Nephron progenitor cell (in vitro differentiated cells): ENCODE measurements at regions not wholly inside any gene's neighbourhood (a gene's known extent, or its start where the extent isn't known, plus 50 kb on each side); places are given as distances from the start of the nearest gene placed in this dataset.

ENCODE experiments used
- DNase-seq: peaks from one replicate; pipeline ENCODE4 v3.0.0; 2021
- H3K27ac Mint-ChIP-seq: 2 replicates; pipeline ENCODE4 v1.8.0; 2021; ENCODE audit warnings: mild to moderate bottlenecking, moderate library complexity, mixed read lengths
- H3K27me3 Mint-ChIP-seq: 2 replicates; pipeline ENCODE4 v1.8.0; 2021; ENCODE audit warnings: mild to moderate bottlenecking, low read depth, mixed read lengths; ENCODE audit not compliant: poor library complexity
- H3K36me3 Mint-ChIP-seq: 2 replicates; pipeline ENCODE4 v1.8.0; 2021; ENCODE audit warnings: low read depth, mixed read lengths
- H3K4me1 Mint-ChIP-seq: 2 replicates; pipeline ENCODE4 v1.8.0; 2021; ENCODE audit warnings: mixed read lengths
- H3K4me3 Mint-ChIP-seq: 2 replicates; pipeline ENCODE4 v1.8.0; 2021; ENCODE audit warnings: mild to moderate bottlenecking, moderate library complexity, mixed read lengths
- H3K9me3 Mint-ChIP-seq: 2 replicates; pipeline ENCODE4 v1.8.0; 2021; ENCODE audit warnings: mild to moderate bottlenecking, moderate library complexity, mixed read lengths
- TF ChIP-seq, protein P1 (sequence below): fragments of 200-600 bp; sonication (generic); IDR thresholded peaks from 2 replicates; pipeline ENCODE4 v1.5.0; 2021; ENCODE audit warnings: antibody characterized with exemption

GRCh38 chr13:76722782-76723181 is 163.4 kb downstream of the KCTD12 start:
- Mint-ChIP-seq H3K4me3 (no peak overlapping the region), H3K4me1 (no peaks in the 10 kb centered on the region), H3K27ac (no peak overlapping the region), H3K27me3 (no peaks in the 10 kb centered on the region), H3K9me3 (peaks cover 6% of the 10 kb centered on the region), H3K36me3 (no peaks in the 10 kb centered on the region)
- TF ChIP-seq, protein P1, sequence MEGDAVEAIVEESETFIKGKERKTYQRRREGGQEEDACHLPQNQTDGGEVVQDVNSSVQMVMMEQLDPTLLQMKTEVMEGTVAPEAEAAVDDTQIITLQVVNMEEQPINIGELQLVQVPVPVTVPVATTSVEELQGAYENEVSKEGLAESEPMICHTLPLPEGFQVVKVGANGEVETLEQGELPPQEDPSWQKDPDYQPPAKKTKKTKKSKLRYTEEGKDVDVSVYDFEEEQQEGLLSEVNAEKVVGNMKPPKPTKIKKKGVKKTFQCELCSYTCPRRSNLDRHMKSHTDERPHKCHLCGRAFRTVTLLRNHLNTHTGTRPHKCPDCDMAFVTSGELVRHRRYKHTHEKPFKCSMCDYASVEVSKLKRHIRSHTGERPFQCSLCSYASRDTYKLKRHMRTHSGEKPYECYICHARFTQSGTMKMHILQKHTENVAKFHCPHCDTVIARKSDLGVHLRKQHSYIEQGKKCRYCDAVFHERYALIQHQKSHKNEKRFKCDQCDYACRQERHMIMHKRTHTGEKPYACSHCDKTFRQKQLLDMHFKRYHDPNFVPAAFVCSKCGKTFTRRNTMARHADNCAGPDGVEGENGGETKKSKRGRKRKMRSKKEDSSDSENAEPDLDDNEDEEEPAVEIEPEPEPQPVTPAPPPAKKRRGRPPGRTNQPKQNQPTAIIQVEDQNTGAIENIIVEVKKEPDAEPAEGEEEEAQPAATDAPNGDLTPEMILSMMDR, result no peak
- no peak for DNase-seq

GRCh38 chr13:76720821-76721220 is 165.4 kb downstream of the KCTD12 start:
- Mint-ChIP-seq H3K27me3 (no peaks in the 10 kb centered on the region), H3K4me1 (no peaks in the 10 kb centered on the region), H3K4me3 (no peak overlapping the region), H3K36me3 (no peaks in the 10 kb centered on the region), H3K27ac (no peak overlapping the region), H3K9me3 (no peaks in the 10 kb centered on the region)
- DNase-seq, result no peak
- TF ChIP-seq, protein P1, result no peak

DNA sequence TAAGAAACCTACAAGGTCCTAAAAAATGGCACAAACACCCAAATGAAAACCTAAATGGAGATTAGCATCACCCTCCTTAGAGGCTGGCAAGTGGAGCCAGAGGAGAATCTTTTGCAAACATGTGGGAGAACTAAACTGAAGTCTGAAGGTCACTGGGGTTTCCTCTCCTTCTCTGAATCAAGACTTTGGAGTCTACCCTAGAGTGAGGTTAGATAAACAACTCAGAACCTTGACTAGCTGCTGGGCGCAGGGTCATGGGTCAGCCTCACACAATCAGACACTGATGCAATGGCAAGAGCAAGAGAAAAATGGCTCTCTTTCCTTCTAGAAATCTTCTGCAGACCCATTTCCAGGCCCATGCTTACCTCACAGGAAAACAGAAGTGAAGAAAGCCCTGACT is 165.8 kb downstream of the KCTD12 start:
- Mint-ChIP-seq H3K4me1 (no peaks in the 10 kb centered on the region), H3K36me3 (no peaks in the 10 kb centered on the region), H3K9me3 (no peaks in the 10 kb centered on the region), H3K4me3 (no peak overlapping the region), H3K27me3 (no peaks in the 10 kb centered on the region), H3K27ac (no peak overlapping the region)
- no peak for DNase-seq
- TF ChIP-seq, protein P1, result no peak

DNA sequence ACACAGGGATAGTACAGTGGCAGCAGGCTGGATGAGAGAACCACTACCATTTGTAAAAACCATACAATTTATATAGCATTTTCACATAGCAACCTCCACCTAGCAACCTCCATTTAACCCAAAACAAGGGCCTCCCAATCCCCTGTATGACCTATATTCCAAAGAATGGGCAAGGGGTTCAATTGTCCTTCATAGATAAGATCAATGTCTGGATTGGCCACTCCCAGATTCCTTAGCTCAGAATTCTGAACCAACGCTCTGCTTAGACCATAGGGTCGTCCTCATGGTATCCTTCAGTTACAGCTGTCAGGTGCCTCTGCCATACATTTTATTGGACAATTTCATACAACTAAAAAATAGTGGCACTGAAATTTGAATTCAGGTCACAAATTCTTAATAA is 166.2 kb downstream of the KCTD12 start:
- Mint-ChIP-seq H3K4me1 (no peaks in the 10 kb centered on the region), H3K4me3 (no peak overlapping the region), H3K27me3 (no peaks in the 10 kb centered on the region), H3K36me3 (no peaks in the 10 kb centered on the region), H3K27ac (no peak overlapping the region), H3K9me3 (no peaks in the 10 kb centered on the region)
- no peak for DNase-seq
- TF ChIP-seq, protein P1, result no peak

GRCh38 chr13:76717092-76717491 is 169.1 kb downstream of the KCTD12 start:
- no peaks in the 10 kb centered on the region for H3K4me1 Mint-ChIP-seq
- H3K36me3 Mint-ChIP-seq, result no peaks in the 10 kb centered on the region
- TF ChIP-seq, protein P1, result no peak
- H3K9me3 Mint-ChIP-seq, result no peaks in the 10 kb centered on the region
- no peak overlapping the region for H3K4me3 Mint-ChIP-seq
- no peak for DNase-seq
- no peaks in the 10 kb centered on the region for H3K27me3 Mint-ChIP-seq
- H3K27ac Mint-ChIP-seq, result no peak overlapping the region

GRCh38 chr13:76715621-76716020 is 170.6 kb downstream of the KCTD12 start:
- H3K9me3 Mint-ChIP-seq, result no peaks in the 10 kb centered on the region
- H3K4me1 Mint-ChIP-seq, result no peaks in the 10 kb centered on the region
- no peak for DNase-seq
- TF ChIP-seq, protein P1, result no peak
- no peaks in the 10 kb centered on the region for H3K36me3 Mint-ChIP-seq
- H3K4me3 Mint-ChIP-seq, result no peak overlapping the region
- H3K27ac Mint-ChIP-seq, result no peak overlapping the region
- H3K27me3 Mint-ChIP-seq, result no peaks in the 10 kb centered on the region
